ENCODE measurements at regions not wholly inside any gene's neighbourhood (a gene's known extent, or its start where the extent isn't known, plus 50 kb on each side); places are given as distances from the start of the nearest gene placed in this dataset.

GRCh38 chr22:22403306-22403705, 105.2 kb downstream of the ZNF280B start:
- TF ChIP-seq CTCF (IDR thresholded peaks at IDR 0.05) (no peak), POLR2A (IDR thresholded peaks at IDR 0.05) (no peak), EP300 (IDR thresholded peaks at IDR 0.05) (no peak)

Data from ovary (tissue), 3 donors.